Adrenal gland (tissue), 9 donors: ENCODE measurements at regions not wholly inside any gene's neighbourhood (a gene's known extent, or its start where the extent isn't known, plus 50 kb on each side); places are given as distances from the start of the nearest gene placed in this dataset.

Experiments
- DNase-seq, 7 donors: peaks; one replicate each; pipeline ENCODE4 v3.0.0-alpha.2; 2019 to 2020
- H3K27ac ChIP-seq, 5 donors: fragments of 200-600 bp; sonication (generic) in 4 of 5; 1 replicate in 3 of 5; 2 replicates in 2 of 5; pipeline versions ENCODE4 v1.5.1 to v1.8.0; 2016 to 2020; ENCODE audit warnings: mild to moderate bottlenecking in 1 of 5
- H3K27me3 ChIP-seq: fragments of 200-600 bp; 2 replicates; pipeline ENCODE4 v1.8.0; 2021
- H3K36me3 ChIP-seq, 2 donors: fragments of 200-600 bp; replicated peaks in 1 of 2; 1 replicate in 1 of 2; 2 replicates in 1 of 2; pipeline versions ENCODE4 v1.5.1 to v1.8.0; 2018 to 2022
- H3K4me1 ChIP-seq, 2 donors: fragments of 200-600 bp; replicated peaks in 1 of 2; 1 replicate in 1 of 2; 2 replicates in 1 of 2; pipeline versions ENCODE4 v1.5.1 to v1.8.0; 2018 to 2021
- H3K4me3 ChIP-seq, 4 donors: fragments of 200-600 bp; sonication (generic) in 3 of 4; one replicate each; pipeline ENCODE4 v1.5.1; 2016 to 2018
- H3K9me3 ChIP-seq, 3 donors: fragments of 200-600 bp; sonication (generic) in 1 of 3; replicated peaks in 1 of 3; 1 replicate in 2 of 3; 2 replicates in 1 of 3; pipeline versions ENCODE4 v1.5.1 to v1.8.0; 2016 to 2021
- CTCF ChIP-seq, 6 experiments: fragments of 450-650 bp in 4 of 6; fragments of 200-600 bp in 2 of 6; sonication (generic) in 1 of 6; IDR thresholded peaks; 1 replicate in 5 of 6; 2 replicates in 1 of 6; pipeline versions ENCODE4 v1.5.1 to v1.8.0; 2016 to 2021; ENCODE audit warnings: antibody characterized with exemption in 6 of 6, mild to moderate bottlenecking in 2 of 6, moderate library complexity in 1 of 6
- POLR2A ChIP-seq, 2 donors: fragments of 450-650 bp; IDR thresholded peaks; one replicate each; pipeline ENCODE4 v1.6.1; 2017; ENCODE audit warnings: antibody characterized with exemption in 2 of 2, mild to moderate bottlenecking in 2 of 2, moderate library complexity in 1 of 2
- WGBS, 4 donors: extraction: QIAGEN DNeasy Blood & Tissue Kit in 2 of 4; methylation state at CpG; one replicate each; pipeline versions ENCODE4 v1.1.5 to v1.1.7; 2013 to 2017; 5-methylcytosine and 5-hydroxymethylcytosine counted together
- intact Hi-C, 2 donors: fragments of 100-400 bp; cut with DNase I; formaldehyde crosslinking; loops; one replicate each; pipeline versions ENCODE4 v1.14.1 to v1.15.0; 2022 to 2023
- donor health status: healthy with polysubstance abuse.
- donor health status: Bipolar disorder and iron deficiency.
- donor health status: DM: yes; HTN: yes; CAD: no.
- donor health status: DM: no; HTN: no; CAD: no.
- donor health status: DM: no; HTN: no; CAD: no.

GRCh38 chr6:170114187-170114945, 176.5 kb downstream of the DLL1 start:
- intact Hi-C loops, result no loop called here
- no peak overlapping the region for H3K4me3 ChIP-seq
- H3K4me1 ChIP-seq, result no peaks in the 10 kb centered on the region
- peak in 2 of 7 donors; percentile 7 to 12 for DNase-seq
- TF ChIP-seq POLR2A (IDR thresholded peaks at IDR 0.05), result no peak
- TF ChIP-seq CTCF (IDR thresholded peaks at IDR 0.05), result no peak
- peaks cover 0 to 2% (median 0%) of the 10 kb centered on the region in 3 donors for H3K9me3 ChIP-seq
- 83 to 88% (median 86%) methylated on average over 9 of the region's 9 CpGs for WGBS, 4 donors
- H3K36me3 ChIP-seq, result no peaks in the 10 kb centered on the region
- no peaks in the 10 kb centered on the region for H3K27me3 ChIP-seq
- no peak overlapping the region for H3K27ac ChIP-seq

GRCh38 chr6:170113141-170113540, 177.7 kb downstream of the DLL1 start:
- Histone ChIP-seq H3K27ac (no peak overlapping the region), H3K9me3 (no peaks in the 10 kb centered on the region), H3K36me3 (no peaks in the 10 kb centered on the region), H3K27me3 (no peaks in the 10 kb centered on the region), H3K4me1 (no peaks in the 10 kb centered on the region), H3K4me3 (no peak overlapping the region)
- TF ChIP-seq POLR2A (IDR thresholded peaks at IDR 0.05), result no peak
- no peak for TF ChIP-seq CTCF (IDR thresholded peaks at IDR 0.05)
- DNase-seq, result peak in 1 of 7 donors; percentile 8
- WGBS, 4 donors, result 83 to 90% (median 90%) methylated on average over 3 of the region's 3 CpGs
- intact Hi-C loops, result no loop called here

- DNase-seq, result no peak
- 91 to 100% (median 95%) methylated on average over 4 of the region's 4 CpGs for WGBS, 4 donors
- no peak for TF ChIP-seq POLR2A (IDR thresholded peaks at IDR 0.05)
- TF ChIP-seq CTCF (IDR thresholded peaks at IDR 0.05), result no peak
- H3K27ac ChIP-seq, result no peak overlapping the region
- intact Hi-C loops, result no loop called here
- H3K27me3 ChIP-seq, result no peaks in the 10 kb centered on the region
- H3K9me3 ChIP-seq, result no peaks in the 10 kb centered on the region
- no peak overlapping the region for H3K4me3 ChIP-seq
- no peaks in the 10 kb centered on the region for H3K4me1 ChIP-seq
- H3K36me3 ChIP-seq, result no peaks in the 10 kb centered on the region
These were observed 178.4 kb downstream of the DLL1 start for GRCh38 chr6:170112583-170112860.

- DNase-seq, result peak in 2 of 7 donors; percentile 6 to 11
- Histone ChIP-seq H3K9me3 (no peaks in the 10 kb centered on the region), H3K4me1 (no peaks in the 10 kb centered on the region), H3K4me3 (no peak overlapping the region), H3K27me3 (no peaks in the 10 kb centered on the region), H3K27ac (no peak overlapping the region), H3K36me3 (no peaks in the 10 kb centered on the region)
- WGBS, 4 donors, result 80 to 83% (median 81%) methylated on average over 15 to 19 of the region's 19 CpGs
- intact Hi-C loops, result no loop called here
- TF ChIP-seq POLR2A (IDR thresholded peaks at IDR 0.05) (no peak), CTCF (IDR thresholded peaks at IDR 0.05) (no peak)
These were observed 178.9 kb downstream of the DLL1 start for GRCh38 chr6:170111816-170112582.
